OCI-LY1 (cell line): ENCODE measurements at regions not wholly inside any gene's neighbourhood (a gene's known extent, or its start where the extent isn't known, plus 50 kb on each side); places are given as distances from the start of the nearest gene placed in this dataset.

Source experiments
- H2AFZ ChIP-seq: fragments of 200-600 bp; sonication (generic), shearing (Covaris generic); 2 replicates; pipeline ENCODE4 v1.6.0; 2014; ENCODE audit warnings: antibody characterized with exemption, mild to moderate bottlenecking, low read length
- H3F3A ChIP-seq: fragments of 200-600 bp; sonication (generic), shearing (Covaris generic); 2 replicates; pipeline ENCODE4 v1.6.0; 2014; ENCODE audit warnings: mild to moderate bottlenecking, antibody characterized with exemption, low read length, moderate library complexity; ENCODE audit not compliant: insufficient read depth
- H3K27ac ChIP-seq: fragments of 200-600 bp; sonication (generic); 2 replicates; pipeline ENCODE4 v1.5.1; 2014; ENCODE audit warnings: low read length, mixed run types, mild to moderate bottlenecking, low read depth; ENCODE audit not compliant: poor library complexity, severe bottlenecking
- H3K27me3 ChIP-seq: fragments of 200-600 bp; sonication (generic); 2 replicates; pipeline ENCODE4 v1.6.0; 2014; ENCODE audit warnings: antibody characterized with exemption, mild to moderate bottlenecking, low read length, moderate library complexity; ENCODE audit not compliant: insufficient read depth
- H3K36me3 ChIP-seq: fragments of 200-600 bp; sonication (generic); 2 replicates; pipeline ENCODE4 v1.6.1; 2014; ENCODE audit warnings: mild to moderate bottlenecking, antibody characterized with exemption, low read length, moderate library complexity, mixed read lengths; ENCODE audit not compliant: insufficient read depth
- H3K4me1 ChIP-seq: fragments of 200-600 bp; sonication (generic); 2 replicates; pipeline ENCODE4 v1.5.1; 2014; ENCODE audit warnings: mild to moderate bottlenecking, low read length, moderate library complexity; ENCODE audit not compliant: insufficient read depth, severe bottlenecking
- H3K4me2 ChIP-seq: fragments of 200-600 bp; sonication (generic), shearing (Covaris generic); 2 replicates; pipeline ENCODE4 v1.6.1; 2014; ENCODE audit warnings: low read length
- H3K4me3 ChIP-seq: fragments of 200-600 bp; sonication (generic); 2 replicates; pipeline ENCODE4 v1.5.1; 2014; ENCODE audit warnings: low read length, low read depth, mild to moderate bottlenecking, mixed read lengths; ENCODE audit not compliant: poor library complexity, severe bottlenecking
- H3K79me2 ChIP-seq: fragments of 200-600 bp; shearing (Covaris generic); 2 replicates; pipeline ENCODE4 v1.6.1; 2016; ENCODE audit warnings: mixed run types, low read length, mixed read lengths; ENCODE audit not compliant: insufficient read depth
- H3K9ac ChIP-seq: fragments of 200-600 bp; sonication (generic), shearing (Covaris generic); 2 replicates; pipeline ENCODE4 v1.6.1; 2014; ENCODE audit warnings: mild to moderate bottlenecking, low read length, mixed read lengths
- H3K9me2 ChIP-seq: fragments of 200-600 bp; sonication (generic), shearing (Covaris generic); 2 replicates; pipeline ENCODE4 v1.6.1; 2014; ENCODE audit warnings: low read depth, mild to moderate bottlenecking, low read length, mixed read lengths
- H3K9me3 ChIP-seq: fragments of 200-600 bp; shearing (Covaris generic); 2 replicates; pipeline ENCODE4 v1.6.1; 2014; ENCODE audit warnings: low read length, mixed read lengths
- H4K20me1 ChIP-seq: fragments of 200-600 bp; sonication (generic), shearing (Covaris generic); 2 replicates; pipeline ENCODE4 v1.6.0; 2016; ENCODE audit warnings: mild to moderate bottlenecking, low read length; ENCODE audit not compliant: insufficient read depth
- CTCF ChIP-seq: fragments of 200-600 bp; sonication (generic), shearing (Covaris generic); IDR thresholded peaks from 2 replicates; pipeline ENCODE4 v1.5.1; 2017; ENCODE audit warnings: mild to moderate bottlenecking, antibody characterized with exemption, low read length, moderate library complexity, mixed read lengths
- EZH2 ChIP-seq: fragments of 200-600 bp; sonication (generic), shearing (Covaris generic); IDR thresholded peaks from 2 replicates; pipeline ENCODE4 v1.8.0; 2017; ENCODE audit warnings: borderline replicate concordance, mixed run types, mild to moderate bottlenecking, antibody characterized with exemption, low read length, moderate library complexity, mixed read lengths

- H3F3A ChIP-seq: no peaks in the 10 kb centered on the region
- H4K20me1 ChIP-seq: no peaks in the 10 kb centered on the region
- H3K4me3 ChIP-seq: no peak overlapping the region
- no peak overlapping the region for H3K4me2 ChIP-seq
- H3K79me2 ChIP-seq: no peaks in the 10 kb centered on the region
- no peaks in the 10 kb centered on the region for H3K36me3 ChIP-seq
- H2AFZ ChIP-seq: no peak overlapping the region
- no peaks in the 10 kb centered on the region for H3K9me3 ChIP-seq
- H3K9ac ChIP-seq: no peak overlapping the region
- TF ChIP-seq CTCF: no peak
- TF ChIP-seq EZH2: no peak
- H3K27me3 ChIP-seq: no peaks in the 10 kb centered on the region
- H3K4me1 ChIP-seq: no peaks in the 10 kb centered on the region
- no peaks in the 10 kb centered on the region for H3K9me2 ChIP-seq
- no peak overlapping the region for H3K27ac ChIP-seq
Observed at GRCh38 chr13:99860745-99861144, 110.8 kb downstream of the ZIC5 start.

GRCh38 chr13:99859178-99860177, 112.1 kb downstream of the ZIC5 start:
- Histone ChIP-seq H3F3A (no peaks in the 10 kb centered on the region), H4K20me1 (no peaks in the 10 kb centered on the region), H3K9me2 (no peaks in the 10 kb centered on the region), H3K4me1 (no peaks in the 10 kb centered on the region), H3K9ac (no peak overlapping the region), H3K27me3 (no peaks in the 10 kb centered on the region), H3K27ac (no peak overlapping the region), H3K79me2 (no peaks in the 10 kb centered on the region), H3K4me3 (no peak overlapping the region), H3K4me2 (no peak overlapping the region), H3K36me3 (no peaks in the 10 kb centered on the region), H2AFZ (no peak overlapping the region), H3K9me3 (no peaks in the 10 kb centered on the region)
- TF ChIP-seq EZH2 (no peak), CTCF (no peak)

DNA sequence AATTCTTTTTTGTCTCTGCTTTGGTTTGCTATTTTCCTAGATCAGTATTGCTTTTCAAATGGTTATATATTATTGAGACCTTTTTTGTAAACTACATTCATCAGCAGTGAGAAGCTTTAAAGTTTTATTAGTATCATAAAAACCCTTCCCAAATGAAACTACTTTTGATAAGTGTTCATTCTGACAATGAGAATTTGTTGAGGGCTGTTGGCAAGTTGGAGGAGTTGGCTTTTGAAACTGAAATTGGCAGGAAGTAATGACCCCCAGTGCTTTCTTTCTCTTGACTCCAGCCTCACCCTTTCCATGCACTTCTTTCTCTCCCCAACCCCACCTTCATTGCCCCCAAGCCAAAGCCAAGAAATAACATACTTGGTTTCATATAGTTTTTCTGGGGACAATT, 113.8 kb downstream of the ZIC5 start:
- no peak overlapping the region for H3K27ac ChIP-seq
- no peak overlapping the region for H2AFZ ChIP-seq
- TF ChIP-seq CTCF: no peak
- no peak for TF ChIP-seq EZH2
- no peaks in the 10 kb centered on the region for H3K4me1 ChIP-seq
- no peak overlapping the region for H3K4me3 ChIP-seq
- H3K4me2 ChIP-seq: no peak overlapping the region
- H3F3A ChIP-seq: no peaks in the 10 kb centered on the region
- no peaks in the 10 kb centered on the region for H3K27me3 ChIP-seq
- no peaks in the 10 kb centered on the region for H3K36me3 ChIP-seq
- no peak overlapping the region for H3K9ac ChIP-seq
- H4K20me1 ChIP-seq: no peaks in the 10 kb centered on the region
- H3K9me3 ChIP-seq: no peaks in the 10 kb centered on the region
- no peaks in the 10 kb centered on the region for H3K79me2 ChIP-seq
- H3K9me2 ChIP-seq: no peaks in the 10 kb centered on the region
